ENCODE measurements at regions not wholly inside any gene's neighbourhood (a gene's known extent, or its start where the extent isn't known, plus 50 kb on each side); places are given as distances from the start of the nearest gene placed in this dataset.
A peak's percentile ranks its signal among the peaks of the same experiment; 100 is the strongest.

DNA sequence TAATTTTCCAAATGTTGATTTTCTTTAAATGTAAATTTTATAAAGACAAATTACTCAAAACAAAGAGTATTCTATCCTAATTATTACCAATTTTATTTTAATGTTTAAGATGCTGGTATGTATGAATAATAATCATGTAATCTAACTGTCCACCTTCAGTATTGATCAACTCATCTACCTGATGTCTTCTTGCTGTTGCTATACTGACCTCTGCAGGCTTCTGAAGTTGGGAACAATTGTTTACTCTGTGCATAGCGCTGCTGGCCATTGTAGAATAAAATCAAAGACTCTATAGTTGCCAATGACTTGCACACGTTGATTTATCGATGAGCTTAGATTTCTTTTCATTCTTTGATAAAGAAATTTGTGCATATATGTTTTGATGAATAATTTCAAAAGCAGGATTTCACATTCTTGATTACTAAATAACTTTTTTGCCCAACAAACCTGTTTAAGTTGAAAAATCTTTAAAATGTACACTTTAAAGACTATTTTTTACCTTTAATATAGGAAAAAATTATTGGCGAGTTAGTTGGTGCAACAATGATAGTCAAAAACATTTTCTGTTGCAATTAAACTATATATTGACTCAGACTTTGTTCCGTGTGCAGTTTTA is 282.3 kb downstream of the TFEC start:
- in situ Hi-C loops (cut with MboI; ENCODE audit: low pct_unique_long_range_greater_than_20kb, low sequenced_read_pairs, unreplicated experiment) = no loop called here
- no peak for DNase-seq (ENCODE audit: low spot score)
- TF ChIP-seq, protein P1, sequence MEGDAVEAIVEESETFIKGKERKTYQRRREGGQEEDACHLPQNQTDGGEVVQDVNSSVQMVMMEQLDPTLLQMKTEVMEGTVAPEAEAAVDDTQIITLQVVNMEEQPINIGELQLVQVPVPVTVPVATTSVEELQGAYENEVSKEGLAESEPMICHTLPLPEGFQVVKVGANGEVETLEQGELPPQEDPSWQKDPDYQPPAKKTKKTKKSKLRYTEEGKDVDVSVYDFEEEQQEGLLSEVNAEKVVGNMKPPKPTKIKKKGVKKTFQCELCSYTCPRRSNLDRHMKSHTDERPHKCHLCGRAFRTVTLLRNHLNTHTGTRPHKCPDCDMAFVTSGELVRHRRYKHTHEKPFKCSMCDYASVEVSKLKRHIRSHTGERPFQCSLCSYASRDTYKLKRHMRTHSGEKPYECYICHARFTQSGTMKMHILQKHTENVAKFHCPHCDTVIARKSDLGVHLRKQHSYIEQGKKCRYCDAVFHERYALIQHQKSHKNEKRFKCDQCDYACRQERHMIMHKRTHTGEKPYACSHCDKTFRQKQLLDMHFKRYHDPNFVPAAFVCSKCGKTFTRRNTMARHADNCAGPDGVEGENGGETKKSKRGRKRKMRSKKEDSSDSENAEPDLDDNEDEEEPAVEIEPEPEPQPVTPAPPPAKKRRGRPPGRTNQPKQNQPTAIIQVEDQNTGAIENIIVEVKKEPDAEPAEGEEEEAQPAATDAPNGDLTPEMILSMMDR (IDR thresholded peaks at IDR 0.05; ENCODE audit: extremely low read depth, insufficient read depth, missing control alignments) = peak; percentile 41

DNA sequence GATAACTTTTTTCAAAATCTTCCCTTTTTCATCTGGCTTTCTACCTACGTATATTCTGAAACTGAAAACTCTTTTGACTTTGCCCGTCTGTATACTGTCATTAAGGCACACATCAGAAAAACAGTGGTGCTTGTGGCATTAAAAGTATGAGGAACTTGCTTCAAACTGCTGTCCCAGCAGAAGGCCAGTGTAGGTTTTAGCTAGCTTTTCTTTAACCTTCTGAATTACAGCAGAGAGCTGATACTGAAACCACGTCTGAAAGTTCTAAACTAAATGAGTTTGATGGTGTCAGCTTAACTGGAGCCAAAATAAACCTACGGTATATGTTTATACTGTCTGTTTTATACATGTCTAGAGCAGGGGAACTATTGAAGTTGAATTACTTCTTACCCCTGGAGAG is 283.4 kb downstream of the TFEC start:
- no peak for DNase-seq (ENCODE audit: low spot score)
- TF ChIP-seq, protein P1 (IDR thresholded peaks at IDR 0.05; ENCODE audit: extremely low read depth, insufficient read depth, missing control alignments) = no peak
- in situ Hi-C loops (cut with MboI; ENCODE audit: low pct_unique_long_range_greater_than_20kb, low sequenced_read_pairs, unreplicated experiment) = no loop called here

DNA sequence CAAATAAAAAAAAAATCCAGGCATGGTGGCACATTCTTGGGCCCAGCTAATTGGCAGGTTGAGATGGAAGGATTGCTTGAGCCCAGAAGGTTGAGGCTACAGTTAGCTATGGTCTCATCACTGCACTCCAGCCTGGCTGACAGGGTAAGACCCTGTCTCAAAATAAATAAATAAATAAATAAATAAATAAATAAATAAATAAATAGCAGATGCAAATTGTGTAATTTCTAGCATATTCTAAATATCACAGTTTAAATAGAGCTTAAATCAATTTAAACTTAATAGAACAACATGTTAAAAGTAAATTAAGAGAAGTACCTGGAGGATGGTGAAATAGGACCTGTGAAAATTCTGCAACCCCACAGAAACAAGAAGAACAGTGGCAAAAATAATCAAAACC is 290.5 kb downstream of the TFEC start:
- TF ChIP-seq, protein P1 (IDR thresholded peaks at IDR 0.05; ENCODE audit: extremely low read depth, insufficient read depth, missing control alignments) = no peak

DNA sequence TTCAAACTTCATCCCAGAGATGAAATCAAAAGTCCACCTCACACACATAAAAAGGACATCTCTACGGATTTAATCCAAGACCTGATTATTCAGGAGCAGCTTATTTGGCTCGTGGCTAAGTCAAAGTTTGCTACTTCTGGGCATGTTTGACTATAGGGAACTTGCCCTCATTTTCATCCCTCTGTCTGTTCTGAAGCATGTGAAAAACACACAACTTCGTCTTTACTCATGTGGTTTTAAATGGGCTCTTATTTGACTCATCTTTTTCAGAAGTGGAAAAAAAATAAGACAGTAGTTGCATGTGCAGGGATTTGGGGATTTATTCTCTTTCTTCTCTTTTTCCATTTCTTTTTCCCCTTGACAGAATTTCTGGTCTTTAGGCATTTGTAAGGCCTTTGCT is 295.9 kb downstream of the TFEC start:
- in situ Hi-C loops (cut with MboI; ENCODE audit: low pct_unique_long_range_greater_than_20kb, low sequenced_read_pairs, unreplicated experiment) = no loop called here
- TF ChIP-seq, protein P1 (IDR thresholded peaks at IDR 0.05; ENCODE audit: extremely low read depth, insufficient read depth, missing control alignments) = no peak

More for the DNA sequence above, 290.5 kb downstream of the TFEC start:
- no peak for DNase-seq (ENCODE audit: low spot score)
- in situ Hi-C loops (cut with MboI; ENCODE audit: low pct_unique_long_range_greater_than_20kb, low sequenced_read_pairs, unreplicated experiment) = no loop called here

DNA sequence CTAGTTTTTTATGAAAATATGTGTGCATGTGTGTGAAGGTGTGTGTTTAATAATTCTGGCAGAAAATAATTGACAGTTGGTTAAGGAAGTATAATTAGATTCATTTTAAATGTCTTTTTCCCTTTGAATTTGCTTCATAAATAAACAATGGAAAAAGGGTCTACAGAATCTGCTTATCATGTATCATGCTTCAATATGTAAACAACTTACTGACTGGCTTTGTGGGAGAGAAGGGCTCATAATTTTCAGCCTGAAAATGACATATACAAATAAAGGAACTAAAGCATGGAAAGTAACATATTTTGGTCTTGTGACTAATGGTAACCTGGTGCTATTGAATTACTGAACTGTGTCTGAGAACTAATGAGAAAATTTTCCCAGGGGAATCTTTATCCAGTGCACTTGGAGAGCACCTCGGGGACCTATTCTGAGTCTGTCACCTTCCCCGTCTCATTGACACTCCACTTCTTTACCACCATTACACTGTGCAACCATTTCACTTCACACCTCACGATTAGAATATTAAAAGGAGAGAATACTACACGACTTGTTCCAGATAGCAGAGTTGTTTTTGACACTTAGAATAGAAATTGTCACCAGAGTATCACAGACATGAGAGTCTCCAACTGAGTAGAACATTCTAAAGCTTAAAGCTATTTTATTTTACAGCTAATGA is 298.6 kb downstream of the TFEC start:
- in situ Hi-C loops (cut with MboI; ENCODE audit: low pct_unique_long_range_greater_than_20kb, low sequenced_read_pairs, unreplicated experiment) = no loop called here
- DNase-seq (ENCODE audit: low spot score) = no peak
- TF ChIP-seq, protein P1 (IDR thresholded peaks at IDR 0.05; ENCODE audit: extremely low read depth, insufficient read depth, missing control alignments) = no peak

More for the DNA sequence above, 295.9 kb downstream of the TFEC start:
- DNase-seq (ENCODE audit: low spot score) = no peak

DNA sequence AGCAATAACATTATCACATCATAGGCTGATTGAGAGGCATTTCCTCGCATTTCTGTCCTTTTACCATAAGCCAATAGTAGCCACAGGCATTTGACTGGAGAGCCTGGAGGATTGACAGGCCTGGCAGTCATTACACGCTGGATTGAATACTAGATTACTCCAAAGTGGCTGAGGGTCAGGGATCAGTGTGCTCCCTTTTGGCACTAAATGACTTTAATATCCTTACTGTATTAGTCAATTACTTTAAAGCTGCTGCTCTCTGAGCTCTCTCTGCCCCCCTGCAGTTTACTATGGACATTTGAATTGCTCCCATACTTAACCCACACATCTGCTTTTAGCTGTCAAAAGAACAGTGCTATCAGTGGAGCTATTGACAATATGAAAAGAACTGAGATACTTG is 302.0 kb downstream of the TFEC start:
- in situ Hi-C loops (cut with MboI; ENCODE audit: low pct_unique_long_range_greater_than_20kb, low sequenced_read_pairs, unreplicated experiment) = no loop called here
- DNase-seq (ENCODE audit: low spot score) = no peak
- TF ChIP-seq, protein P1 (IDR thresholded peaks at IDR 0.05; ENCODE audit: extremely low read depth, insufficient read depth, missing control alignments) = no peak

Measured in GM13977 (cell line).